CD4-positive, alpha-beta memory T cell (primary cell): ENCODE measurements at regions not wholly inside any gene's neighbourhood (a gene's known extent, or its start where the extent isn't known, plus 50 kb on each side); places are given as distances from the start of the nearest gene placed in this dataset.
"Not testable (repeated sequence)": the region's sequence is repeated elsewhere in the genome, so short reads cannot be mapped to it uniquely, and the experiment has no call there.

Experiments used
- CTCF ChIA-PET: fragments of 350-600 bp; sonication (Branson Sonifier 250); formaldehyde crosslinking; loops from one replicate; lab custom pipeline; 2021; ENCODE audit warnings: inconsistent platforms; ENCODE audit not compliant: partially characterized antibody; lab: Charles Lee
- POLR2A ChIA-PET: fragments of 350-600 bp; sonication (Branson Sonifier 250); formaldehyde crosslinking; loops from one replicate; lab custom pipeline; 2021; ENCODE audit not compliant: partially characterized antibody; lab: Charles Lee
- DNase-seq, 5 donors: peaks; one replicate each; pipeline versions ENCODE4 v3.0.0 to v3.0.0-alpha.2; 2020 to 2022; ENCODE audit warnings: mixed read lengths in 1 of 5
- H3K27ac ChIP-seq: one replicate; pipeline ENCODE4 v1.7.0; 2013; ENCODE audit warnings: low read depth, low read length
- H3K27me3 ChIP-seq: 2 replicates; pipeline ENCODE4 v1.7.0; 2013; ENCODE audit warnings: mild to moderate bottlenecking, low read length, moderate library complexity; ENCODE audit not compliant: insufficient read depth
- H3K36me3 ChIP-seq: 2 replicates; pipeline ENCODE4 v1.7.0; 2013; ENCODE audit warnings: mild to moderate bottlenecking, low read length, moderate library complexity; ENCODE audit not compliant: insufficient read depth
- H3K4me1 ChIP-seq: 2 replicates; pipeline ENCODE4 v1.7.0; 2013; ENCODE audit warnings: mild to moderate bottlenecking, low read length, moderate library complexity; ENCODE audit not compliant: insufficient read depth
- H3K4me3 ChIP-seq, 2 donors: one replicate each; pipeline ENCODE4 v1.7.0; 2013; ENCODE audit warnings: low read length in 2 of 2, mild to moderate bottlenecking in 1 of 2
- H3K9me3 ChIP-seq, 2 donors: one replicate each; pipeline ENCODE4 v1.7.0; 2013; ENCODE audit warnings: low read length in 2 of 2, control low read depth in 1 of 2; ENCODE audit not compliant: control insufficient read depth in 1 of 2
- H3K27ac Mint-ChIP-seq, 7 donors: one replicate each; pipeline ENCODE4 v1.8.0; 2020 to 2021; ENCODE audit warnings: mixed read lengths in 7 of 7, mild to moderate bottlenecking in 6 of 7, inconsistent platforms in 3 of 7, moderate library complexity in 3 of 7
- H3K27me3 Mint-ChIP-seq, 2 donors: one replicate each; pipeline ENCODE4 v1.8.0; 2020 to 2021; ENCODE audit warnings: mixed read lengths in 2 of 2
- H3K36me3 Mint-ChIP-seq, 2 donors: one replicate each; pipeline ENCODE4 v1.8.0; 2020 to 2021; ENCODE audit warnings: mixed read lengths in 2 of 2, inconsistent platforms in 1 of 2, mild to moderate bottlenecking in 1 of 2
- H3K4me1 Mint-ChIP-seq, 4 donors: one replicate each; pipeline ENCODE4 v1.8.0; 2020 to 2021; ENCODE audit warnings: mixed read lengths in 4 of 4, mild to moderate bottlenecking in 1 of 4
- H3K4me3 Mint-ChIP-seq, 8 donors: one replicate each; pipeline ENCODE4 v1.8.0; 2020 to 2021; ENCODE audit warnings: mixed read lengths in 8 of 8, mild to moderate bottlenecking in 7 of 8, moderate library complexity in 6 of 8, inconsistent platforms in 3 of 8
- H3K9me3 Mint-ChIP-seq, 8 donors: one replicate each; pipeline ENCODE4 v1.8.0; 2020 to 2021; ENCODE audit warnings: mixed read lengths in 8 of 8, mild to moderate bottlenecking in 5 of 8, inconsistent platforms in 3 of 8, moderate library complexity in 1 of 8
- intact Hi-C: fragments of 100-400 bp; cut with micrococcal nuclease; formaldehyde crosslinking; loops from one replicate; pipeline ENCODE4 v1.15.1; 2023

GRCh38 chr21:9759972-9760371 is 761.4 kb upstream of the TPTE start:
- Histone ChIP-seq H3K27ac (no peak overlapping the region), H3K27me3 (no peaks in the 10 kb centered on the region), H3K36me3 (no peaks in the 10 kb centered on the region), H3K4me3 (no peak overlapping the region), H3K4me1 (no peaks in the 10 kb centered on the region), H3K9me3 (peaks cover 0 to 3% of the 10 kb centered on the region in 2 donors)
- H3K27ac Mint-ChIP-seq, result no peak overlapping the region
- H3K4me3 Mint-ChIP-seq, result no peak overlapping the region
- ChIA-PET POLR2A (no interaction called here), CTCF (no interaction called here)
- intact Hi-C loops, result no loop called here
- H3K9me3 Mint-ChIP-seq, result peaks cover 0 to 10% (median 4%) of the 10 kb centered on the region in 8 donors
- H3K4me1 Mint-ChIP-seq, result no peaks in the 10 kb centered on the region
- H3K27me3 Mint-ChIP-seq, result no peaks in the 10 kb centered on the region
- no peak for DNase-seq
- no peaks in the 10 kb centered on the region for H3K36me3 Mint-ChIP-seq

- H3K27ac ChIP-seq, result no peak overlapping the region
- Mint-ChIP-seq H3K4me1 (no peaks in the 10 kb centered on the region), H3K27ac (no peak overlapping the region), H3K4me3 (no peak overlapping the region), H3K36me3 (no peaks in the 10 kb centered on the region), H3K9me3 (peaks cover 0 to 6% (median 3%) of the 10 kb centered on the region in 8 donors), H3K27me3 (no peaks in the 10 kb centered on the region)
- ChIA-PET POLR2A (no interaction called here), CTCF (no interaction called here)
- peaks cover 0 to 3% of the 10 kb centered on the region in 2 donors for H3K9me3 ChIP-seq
- H3K4me3 ChIP-seq, result no peak overlapping the region
- no peaks in the 10 kb centered on the region for H3K4me1 ChIP-seq
- H3K36me3 ChIP-seq, result no peaks in the 10 kb centered on the region
- intact Hi-C loops, result no loop called here
- no peaks in the 10 kb centered on the region for H3K27me3 ChIP-seq
- no peak for DNase-seq
Measured at GRCh38 chr21:9760398-9761074, 760.8 kb upstream of the TPTE start.

GRCh38 chr21:9763306-9763705 is 758.1 kb upstream of the TPTE start:
- Mint-ChIP-seq H3K36me3 (no peaks in the 10 kb centered on the region), H3K27ac (no peak overlapping the region), H3K27me3 (no peaks in the 10 kb centered on the region), H3K4me3 (no peak overlapping the region), H3K4me1 (no peaks in the 10 kb centered on the region), H3K9me3 (peaks cover 0 to 4% (median 0%) of the 10 kb centered on the region in 8 donors)
- DNase-seq, result no peak
- no peaks in the 10 kb centered on the region for H3K36me3 ChIP-seq
- H3K4me3 ChIP-seq, result no peak overlapping the region
- no peaks in the 10 kb centered on the region for H3K4me1 ChIP-seq
- H3K9me3 ChIP-seq, result peaks cover 0 to 3% of the 10 kb centered on the region in 2 donors
- intact Hi-C loops, result no loop called here
- no peak overlapping the region for H3K27ac ChIP-seq
- ChIA-PET CTCF (no interaction called here), POLR2A (no interaction called here)
- H3K27me3 ChIP-seq, result no peaks in the 10 kb centered on the region

- peaks cover 0 to 3% of the 10 kb centered on the region in 2 donors for H3K9me3 ChIP-seq
- CTCF ChIA-PET, result no interaction called here
- POLR2A ChIA-PET, result no interaction called here
- peaks cover 0 to 4% (median 0%) of the 10 kb centered on the region in 8 donors for H3K9me3 Mint-ChIP-seq
- intact Hi-C loops, result no loop called here
- no peak overlapping the region for H3K27ac Mint-ChIP-seq
- no peaks in the 10 kb centered on the region for H3K27me3 Mint-ChIP-seq
- no peak for DNase-seq
- H3K4me1 Mint-ChIP-seq, result no peaks in the 10 kb centered on the region
- no peaks in the 10 kb centered on the region for H3K36me3 ChIP-seq
- no peaks in the 10 kb centered on the region for H3K4me1 ChIP-seq
- H3K27me3 ChIP-seq, result no peaks in the 10 kb centered on the region
- H3K27ac ChIP-seq, result no peak overlapping the region
- H3K4me3 Mint-ChIP-seq, result no peak overlapping the region
- H3K36me3 Mint-ChIP-seq, result no peaks in the 10 kb centered on the region
- no peak overlapping the region for H3K4me3 ChIP-seq
Measured at GRCh38 chr21:9763807-9764206, 757.6 kb upstream of the TPTE start.

- POLR2A ChIA-PET, H3K9me3 Mint-ChIP-seq, H3K9me3 ChIP-seq, H3K27me3 ChIP-seq, H3K27me3 Mint-ChIP-seq, H3K36me3 Mint-ChIP-seq, H3K4me1 ChIP-seq, H3K36me3 ChIP-seq, H3K27ac Mint-ChIP-seq, CTCF ChIA-PET, H3K4me1 Mint-ChIP-seq, intact Hi-C loops, H3K4me3 ChIP-seq, DNase-seq, H3K4me3 Mint-ChIP-seq, H3K27ac ChIP-seq: not testable (repeated sequence)
Measured at GRCh38 chr21:9764294-9764693, 757.1 kb upstream of the TPTE start.

- H3K27me3 ChIP-seq, H3K27ac ChIP-seq, CTCF ChIA-PET, intact Hi-C loops, H3K9me3 ChIP-seq, H3K9me3 Mint-ChIP-seq, POLR2A ChIA-PET, H3K4me1 Mint-ChIP-seq, H3K4me3 Mint-ChIP-seq, H3K4me3 ChIP-seq, H3K36me3 ChIP-seq, H3K27ac Mint-ChIP-seq, DNase-seq, H3K4me1 ChIP-seq, H3K27me3 Mint-ChIP-seq, H3K36me3 Mint-ChIP-seq: not testable (repeated sequence)
Measured at GRCh38 chr21:9765538-9765937, 755.8 kb upstream of the TPTE start.

GRCh38 chr21:9766890-9767591 is 754.3 kb upstream of the TPTE start:
- H3K36me3 ChIP-seq, H3K27ac Mint-ChIP-seq, DNase-seq, H3K4me1 Mint-ChIP-seq, H3K4me3 Mint-ChIP-seq, H3K9me3 Mint-ChIP-seq, H3K9me3 ChIP-seq, H3K4me1 ChIP-seq, POLR2A ChIA-PET, H3K4me3 ChIP-seq, H3K27ac ChIP-seq, CTCF ChIA-PET, H3K27me3 Mint-ChIP-seq, intact Hi-C loops, H3K27me3 ChIP-seq, H3K36me3 Mint-ChIP-seq: not testable (repeated sequence)
